GM18507 (cell line): ENCODE measurements at regions not wholly inside any gene's neighbourhood (a gene's known extent, or its start where the extent isn't known, plus 50 kb on each side); places are given as distances from the start of the nearest gene placed in this dataset.
"Not testable (repeated sequence)": the region's sequence is repeated elsewhere in the genome, so short reads cannot be mapped to it uniquely, and the experiment has no call there.

Source experiments
- DNase-seq: peaks from one replicate; pipeline ENCODE4 v3.0.0; 2011; ENCODE audit warnings: low read depth; ENCODE audit not compliant: insufficient read length; ENCODE audit errors: extremely low spot score
- FAIRE-seq: peaks from 2 replicates; lab custom pipeline; 2011; peaks lifted over from hg19 to GRCh38; lab: Jason Lieb, UNC

- no peak for DNase-seq
- no peak for FAIRE-seq
These were observed 227.4 kb upstream of the CXorf51B start for GRCh38 chrX:146581981-146582712.

GRCh38 chrX:146602246-146602645 is 207.3 kb upstream of the CXorf51B start:
- no peak for DNase-seq
- no peak for FAIRE-seq

- FAIRE-seq (no peak), DNase-seq (no peak)
These were observed 205.4 kb upstream of the CXorf51B start for GRCh38 chrX:146604196-146604595.

GRCh38 chrX:146614663-146615478 is 194.7 kb upstream of the CXorf51B start:
- FAIRE-seq = no peak

GRCh38 chrX:146615628-146616348 is 193.8 kb upstream of the CXorf51B start:
- FAIRE-seq = no peak
- no peak for DNase-seq

More at GRCh38 chrX:146614663-146615478, 194.7 kb upstream of the CXorf51B start:
- no peak for DNase-seq

GRCh38 chrX:146619943-146620342 is 189.6 kb upstream of the CXorf51B start:
- FAIRE-seq, DNase-seq: not testable (repeated sequence)

- FAIRE-seq (no peak), DNase-seq (no peak)
These were observed 151.2 kb upstream of the CXorf51B start for GRCh38 chrX:146658379-146658778.

- DNase-seq (no peak), FAIRE-seq (no peak)
These were observed 101.8 kb upstream of the CXorf51B start for GRCh38 chrX:146707781-146708180.

- not testable (repeated sequence) for FAIRE-seq, DNase-seq
These were observed 100.7 kb upstream of the CXorf51B start for GRCh38 chrX:146708866-146709265.

GRCh38 chrX:146754268-146754667 is 55.3 kb upstream of the CXorf51B start:
- DNase-seq (no peak), FAIRE-seq (peak; percentile 9)

GRCh38 chrX:146755214-146755613 is 54.4 kb upstream of the CXorf51B start:
- no peak for DNase-seq
- FAIRE-seq = no peak
